GM21786 (cell line): ENCODE measurements at regions not wholly inside any gene's neighbourhood (a gene's known extent, or its start where the extent isn't known, plus 50 kb on each side); places are given as distances from the start of the nearest gene placed in this dataset.
"Not testable (repeated sequence)": the region's sequence is repeated elsewhere in the genome, so short reads cannot be mapped to it uniquely, and the experiment has no call there.

Experiments
- ATAC-seq: cut with Tn5 transposase; IDR thresholded peaks from one replicate; pipeline ENCODE4 v1.9.1; 2021; ENCODE audit not compliant: unreplicated experiment

GRCh38 chr9:85487872-85488271, 253.9 kb downstream of the AGTPBP1 start:
- ATAC-seq = no peak

GRCh38 chr9:85484235-85484634, 257.5 kb downstream of the AGTPBP1 start:
- ATAC-seq = no peak

GRCh38 chr9:85483208-85483607, 258.5 kb downstream of the AGTPBP1 start:
- no peak for ATAC-seq

GRCh38 chr9:85479305-85479704, 262.4 kb downstream of the AGTPBP1 start:
- no peak for ATAC-seq

- ATAC-seq = no peak
Measured at GRCh38 chr9:85478847-85479246, 262.9 kb downstream of the AGTPBP1 start.

GRCh38 chr9:85474896-85475295, 266.9 kb downstream of the AGTPBP1 start:
- not testable (repeated sequence) for ATAC-seq

- ATAC-seq = no peak
Measured at GRCh38 chr9:85471791-85472190, 270.0 kb downstream of the AGTPBP1 start.

GRCh38 chr9:85469041-85469440, 272.7 kb downstream of the AGTPBP1 start:
- ATAC-seq = no peak

- no peak for ATAC-seq
Measured at GRCh38 chr9:85466834-85467233, 274.9 kb downstream of the AGTPBP1 start.

- not testable (repeated sequence) for ATAC-seq
Measured at GRCh38 chr9:85458114-85458864, 283.5 kb downstream of the AGTPBP1 start.

GRCh38 chr9:85453850-85454249, 287.9 kb downstream of the AGTPBP1 start:
- no peak for ATAC-seq

- no peak for ATAC-seq
Measured at GRCh38 chr9:85452841-85453240, 288.9 kb downstream of the AGTPBP1 start.

- no peak for ATAC-seq
Measured at GRCh38 chr9:85451680-85452079, 290.1 kb downstream of the AGTPBP1 start.

GRCh38 chr9:85445887-85446286, 295.9 kb downstream of the AGTPBP1 start:
- ATAC-seq = no peak

- no peak for ATAC-seq
Measured at GRCh38 chr9:85444243-85444642, 297.5 kb downstream of the AGTPBP1 start.

GRCh38 chr9:85443190-85443598, 298.6 kb downstream of the AGTPBP1 start:
- ATAC-seq = no peak

- ATAC-seq = no peak
Measured at GRCh38 chr9:85439791-85440190, 302.0 kb downstream of the AGTPBP1 start.

GRCh38 chr9:85433956-85434355, 307.8 kb downstream of the AGTPBP1 start:
- not testable (repeated sequence) for ATAC-seq

GRCh38 chr9:85433551-85433950, 308.2 kb downstream of the AGTPBP1 start:
- not testable (repeated sequence) for ATAC-seq

GRCh38 chr9:85433046-85433445, 308.7 kb downstream of the AGTPBP1 start:
- no peak for ATAC-seq

GRCh38 chr9:85432599-85432998, 309.2 kb downstream of the AGTPBP1 start:
- no peak for ATAC-seq

- ATAC-seq = no peak
Measured at GRCh38 chr9:85431339-85432102, 310.2 kb downstream of the AGTPBP1 start.
